Cerebellar cortex (tissue), 1 donor: ENCODE measurements at regions not wholly inside any gene's neighbourhood (a gene's known extent, or its start where the extent isn't known, plus 50 kb on each side); places are given as distances from the start of the nearest gene placed in this dataset.
"Not testable (repeated sequence)": the region's sequence is repeated elsewhere in the genome, so short reads cannot be mapped to it uniquely, and the experiment has no call there.

ENCODE experiments used
- DNase-seq: peaks from one replicate; pipeline ENCODE4 v3.0.0-alpha.2; 2015; ENCODE audit warnings: low spot score

DNA sequence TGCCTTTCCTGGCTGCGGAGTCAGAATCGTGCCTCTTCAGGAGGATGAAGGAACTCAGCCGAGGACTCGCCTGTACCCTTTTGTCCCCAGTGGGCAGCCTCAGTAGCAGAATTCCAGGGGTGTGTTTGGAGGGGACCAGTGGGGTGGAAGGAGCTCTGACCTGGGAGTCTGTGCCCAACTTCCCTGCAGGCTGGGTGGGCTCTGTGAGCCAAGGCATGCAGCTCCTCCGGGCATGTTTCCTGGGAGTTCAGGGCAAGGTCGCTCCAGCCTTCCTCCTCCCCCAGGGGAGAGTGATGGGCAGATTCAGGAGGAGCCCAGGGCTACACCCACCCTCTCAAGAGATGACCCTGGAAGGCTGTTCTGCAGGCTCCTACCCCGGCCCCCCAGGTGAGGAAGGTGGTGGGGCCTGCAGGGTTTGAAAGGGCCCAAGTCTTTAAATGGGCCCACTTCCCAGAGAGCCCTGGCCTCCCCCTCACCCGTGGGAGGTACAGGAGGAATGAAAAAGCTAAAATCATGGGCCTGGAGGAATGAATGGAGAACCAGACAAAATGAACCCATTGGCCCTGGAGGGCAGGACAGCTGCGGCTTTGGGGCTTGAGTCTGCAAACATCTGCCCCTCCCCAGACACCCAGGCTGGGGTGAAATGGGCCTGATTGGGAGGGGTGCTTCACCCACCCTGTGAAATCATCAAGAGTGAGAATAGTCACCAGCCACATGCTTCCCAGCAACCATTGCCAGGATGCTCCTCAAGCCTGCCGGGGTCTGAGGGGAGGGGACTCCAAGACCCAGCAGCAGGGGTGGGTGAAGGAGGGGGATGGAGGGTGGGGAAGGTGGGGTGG is 77.6 kb upstream of the PMEPA1 start:
- DNase-seq: no peak

DNA sequence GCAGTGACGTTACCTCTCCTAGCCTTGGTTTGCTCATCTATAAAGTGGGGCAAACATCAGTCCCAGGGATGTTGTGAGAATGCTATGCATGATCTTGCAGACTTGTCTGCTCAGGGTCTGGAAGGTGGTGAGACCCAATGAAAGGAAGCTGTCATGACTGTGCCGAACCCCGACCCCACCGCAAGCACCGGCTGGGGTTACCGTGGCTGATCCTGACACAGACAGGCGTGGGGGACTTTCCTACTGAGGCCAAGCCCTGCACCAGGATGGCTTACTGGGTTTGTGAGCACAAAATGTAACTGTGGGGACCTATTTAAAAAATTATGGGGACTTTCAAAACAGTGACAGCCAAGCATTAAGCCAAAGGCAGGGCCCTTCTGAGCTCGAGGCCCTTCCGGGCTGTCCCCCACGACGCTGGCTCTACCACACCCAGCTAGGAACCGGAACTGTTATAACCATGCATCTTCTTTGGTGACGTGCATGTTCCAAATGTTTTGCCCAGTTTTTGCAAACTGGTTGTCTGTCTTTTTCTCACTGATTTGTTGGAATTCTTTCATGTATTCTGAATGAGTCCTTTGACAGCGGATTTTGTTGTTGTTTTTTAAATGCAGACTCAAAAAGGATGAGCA is 76.6 kb upstream of the PMEPA1 start:
- no peak for DNase-seq

- DNase-seq: no peak
Observed at GRCh38 chr20:57785720-57786119, 75.9 kb upstream of the PMEPA1 start.

- no peak for DNase-seq
Observed at GRCh38 chr20:57785061-57785460, 75.2 kb upstream of the PMEPA1 start.

- no peak for DNase-seq
Observed at GRCh38 chr20:57783956-57784837, 74.4 kb upstream of the PMEPA1 start.

DNA sequence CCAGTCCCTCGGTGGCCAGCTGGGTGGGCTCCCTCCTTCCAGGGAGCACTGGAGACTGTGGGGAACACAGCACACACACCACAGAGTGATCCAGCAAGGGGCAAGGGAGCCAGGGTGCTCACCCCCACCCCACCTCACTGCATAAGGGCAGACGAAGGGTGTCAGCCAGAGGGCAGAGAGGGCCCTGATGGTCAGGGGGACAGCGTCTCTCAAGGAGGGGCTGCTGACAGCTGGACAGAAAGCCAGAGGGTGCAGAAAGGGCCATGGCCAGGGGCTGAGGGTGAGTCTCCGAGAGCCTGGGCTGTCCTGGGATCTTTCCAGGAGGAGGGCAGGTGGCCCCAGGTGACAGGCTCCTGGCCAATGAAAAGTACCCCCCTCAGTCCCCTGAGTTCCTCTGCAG is 73.4 kb upstream of the PMEPA1 start:
- DNase-seq: no peak

GRCh38 chr20:57782631-57783041 is 72.8 kb upstream of the PMEPA1 start:
- no peak for DNase-seq

DNA sequence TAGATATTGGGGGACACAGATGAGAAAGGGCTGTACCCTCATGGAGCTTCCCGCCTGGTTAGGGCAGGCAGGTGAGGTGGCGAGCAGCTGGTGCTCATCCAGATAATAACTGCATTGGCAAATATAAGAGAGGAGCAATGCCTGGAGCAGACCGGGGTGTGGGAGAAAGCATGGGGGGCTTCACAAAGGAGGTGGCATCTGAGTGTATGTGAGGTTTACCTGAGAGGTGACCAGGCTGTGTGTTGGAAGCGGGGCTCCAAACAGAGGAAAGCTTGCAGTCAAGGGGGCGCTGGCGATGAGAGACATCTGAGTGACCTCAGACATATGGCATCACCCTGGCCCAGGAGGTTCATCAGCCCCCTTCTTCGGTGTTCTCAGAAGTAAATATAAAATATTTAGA is 72.1 kb upstream of the PMEPA1 start:
- DNase-seq: no peak

GRCh38 chr20:57780906-57781305 is 71.1 kb upstream of the PMEPA1 start:
- no peak for DNase-seq

DNA sequence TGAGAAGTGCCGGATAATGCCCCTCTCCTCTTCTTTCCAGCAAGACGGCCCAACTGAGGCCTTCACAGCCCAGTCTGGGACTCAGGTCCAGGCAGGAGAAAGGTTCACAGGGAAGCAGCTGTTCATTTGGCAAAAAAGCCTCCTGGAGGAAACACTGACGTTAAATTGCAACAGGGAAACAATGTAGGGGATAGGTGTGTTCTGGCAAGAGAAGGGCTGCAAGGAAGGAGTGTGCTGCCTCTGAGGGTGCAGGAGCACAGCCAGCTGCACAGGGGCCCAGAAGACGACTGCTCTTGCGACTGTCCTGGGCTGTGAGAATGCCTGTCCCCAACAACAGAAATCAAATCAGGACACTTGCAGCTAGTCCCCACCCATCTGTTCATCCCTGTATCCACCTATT is 70.6 kb upstream of the PMEPA1 start:
- DNase-seq: no peak

DNA sequence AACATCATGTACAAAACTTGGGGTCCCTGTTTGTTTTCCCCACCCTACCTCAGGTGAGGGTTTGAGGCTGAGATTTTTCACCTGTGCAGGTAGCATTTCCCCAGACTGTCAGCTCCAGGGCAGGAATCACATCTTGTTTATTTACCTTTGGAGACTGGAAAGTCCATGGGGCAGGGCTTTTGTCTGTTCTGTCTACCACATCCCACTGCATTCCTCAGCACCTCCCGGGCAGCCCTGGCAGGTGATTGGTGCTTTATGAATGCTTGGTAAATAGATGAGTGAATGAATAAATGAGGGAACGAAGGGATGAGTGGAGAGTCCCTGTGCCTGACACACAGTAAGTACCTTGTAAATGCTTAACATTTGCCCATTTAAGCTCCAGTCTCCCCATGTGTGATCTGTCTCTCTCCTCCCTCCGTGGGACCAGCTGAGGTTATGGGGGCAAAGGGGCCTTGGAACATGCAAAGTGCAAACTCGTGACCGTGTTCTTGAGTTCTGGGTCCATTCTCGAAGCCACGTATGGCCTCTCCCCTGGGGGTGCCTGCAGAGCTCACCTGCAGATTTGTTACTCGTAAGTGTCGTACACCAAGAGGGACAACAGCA is 69.7 kb upstream of the PMEPA1 start:
- DNase-seq: no peak

- DNase-seq: no peak
Observed at GRCh38 chr20:57777911-57778310, 68.1 kb upstream of the PMEPA1 start.

GRCh38 chr20:57774951-57775350 is 65.1 kb upstream of the PMEPA1 start:
- DNase-seq: no peak

GRCh38 chr20:57774111-57774880 is 64.5 kb upstream of the PMEPA1 start:
- DNase-seq: no peak

DNA sequence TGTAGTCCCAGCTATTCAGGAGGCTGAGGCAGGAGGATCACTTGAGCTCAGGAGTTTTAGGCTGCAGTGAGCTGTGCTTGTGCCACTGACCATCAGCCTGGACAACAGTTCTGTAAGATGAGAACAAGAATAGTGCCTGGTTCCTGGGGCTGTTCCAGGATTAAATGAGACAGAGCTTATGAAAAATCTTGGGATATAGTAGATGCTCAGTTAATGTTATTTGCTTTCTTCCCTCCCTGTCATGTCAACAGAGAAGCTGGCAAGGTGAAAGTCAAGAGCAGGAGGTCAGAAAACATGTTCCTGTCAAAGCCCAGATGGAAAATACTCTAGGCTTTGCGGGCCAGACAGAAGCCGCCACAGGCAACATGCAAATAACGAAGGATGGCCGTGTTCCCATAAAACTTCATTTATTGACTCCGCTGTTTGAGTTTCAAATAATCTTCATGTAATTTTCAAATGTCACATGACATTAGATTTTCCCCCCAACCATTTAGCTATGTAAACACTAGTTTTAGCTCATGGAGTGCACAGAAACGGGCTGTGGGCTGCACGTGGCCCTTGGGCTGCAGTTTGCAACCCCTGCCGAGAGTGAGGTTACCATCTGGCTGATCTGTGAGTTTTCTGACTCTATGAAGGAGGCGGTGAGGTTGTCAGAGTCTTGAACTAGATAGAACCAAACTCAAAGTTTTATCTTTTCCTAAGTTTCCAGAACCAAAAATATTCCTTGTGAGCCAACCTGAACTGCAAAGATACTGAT is 63.4 kb upstream of the PMEPA1 start:
- DNase-seq: no peak

DNA sequence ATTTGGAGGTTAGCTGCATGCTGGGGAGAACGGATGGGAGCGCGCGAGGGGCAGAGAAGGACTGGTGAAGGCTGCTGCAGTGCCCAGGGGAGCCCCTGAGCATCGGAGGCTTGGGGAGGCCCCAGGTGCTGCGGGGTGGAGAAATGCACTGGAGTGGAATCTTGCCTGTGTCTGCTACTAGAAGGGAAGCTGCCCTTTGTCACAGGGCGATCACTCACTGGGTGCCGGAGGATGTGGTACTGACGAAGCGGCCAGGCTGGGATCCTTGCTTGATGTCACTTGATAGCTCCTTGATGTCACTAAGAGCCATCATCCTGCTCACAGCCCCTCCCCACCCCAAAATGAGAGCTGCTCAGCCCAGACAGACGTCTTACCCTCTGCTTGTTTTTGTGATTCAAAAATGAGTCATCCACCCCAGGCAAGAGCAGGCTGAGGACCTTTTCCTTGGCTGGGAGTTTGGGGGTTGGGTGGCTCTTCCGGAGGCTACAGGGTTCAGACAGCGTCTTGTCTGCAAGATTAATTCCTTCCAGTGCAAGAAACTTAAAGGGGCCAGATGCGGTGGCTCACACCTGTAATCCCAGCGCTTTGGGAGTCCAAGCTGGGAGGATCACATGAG is 62.6 kb upstream of the PMEPA1 start:
- no peak for DNase-seq

DNA sequence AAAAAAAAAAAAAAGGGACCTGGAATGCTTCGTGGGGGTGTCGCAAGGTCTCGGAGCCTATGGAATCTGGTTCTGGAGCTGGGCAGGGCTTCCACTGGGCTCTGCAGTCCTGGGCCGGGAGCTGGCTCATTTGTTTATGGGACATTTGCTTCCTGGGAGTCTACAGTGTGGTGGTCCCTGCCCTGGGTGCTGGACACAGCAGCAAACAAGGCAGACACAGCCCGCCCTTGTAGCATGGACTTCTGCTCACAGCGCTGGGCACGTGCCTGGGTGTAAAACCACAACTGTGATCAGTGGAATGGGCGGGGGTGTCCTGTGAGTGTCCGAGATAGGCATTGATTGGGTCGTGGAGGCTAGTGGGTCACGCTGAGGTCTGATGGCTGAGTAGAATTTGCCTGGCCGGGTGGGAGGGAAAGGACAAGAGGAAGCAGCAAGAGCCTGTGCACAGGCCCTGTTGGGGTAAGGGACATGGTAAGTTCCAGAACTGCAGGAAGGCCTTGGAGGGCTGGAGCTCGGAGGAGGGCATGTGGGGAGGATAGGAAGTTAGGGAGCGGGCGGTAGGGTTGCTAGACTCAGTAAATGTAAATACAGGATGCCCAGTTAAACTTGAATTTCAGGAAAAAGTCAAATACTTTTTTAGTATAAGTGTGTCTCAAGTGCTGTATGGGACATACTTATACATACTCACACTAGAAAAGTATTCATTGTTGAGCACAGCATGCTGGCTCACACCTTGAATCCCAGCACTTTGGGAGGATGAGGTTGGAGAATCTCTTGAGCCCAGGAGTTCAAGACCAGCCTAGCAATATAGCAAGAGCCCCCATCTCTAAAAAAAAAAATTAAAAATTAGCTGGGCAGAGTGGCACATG is 61.3 kb upstream of the PMEPA1 start:
- no peak for DNase-seq

DNA sequence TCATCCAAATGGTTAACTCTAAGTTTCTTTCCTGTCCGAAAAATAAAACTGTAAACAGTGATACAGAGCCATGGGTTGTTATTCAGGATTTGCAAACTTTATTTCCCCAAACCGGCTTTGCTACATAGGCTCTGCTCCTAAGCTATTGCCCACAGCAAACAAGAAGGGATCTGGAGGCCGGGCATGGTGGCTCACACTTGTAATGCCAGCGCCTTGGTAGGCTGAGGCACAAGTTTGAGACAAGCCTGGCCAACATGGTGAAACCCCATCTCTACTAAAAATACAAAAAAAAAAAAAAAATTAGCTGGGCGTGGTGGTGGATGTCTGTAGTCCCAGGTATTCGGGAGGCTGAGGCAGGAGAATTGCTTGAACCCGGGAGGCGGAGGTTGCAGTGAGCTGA is 60.6 kb upstream of the PMEPA1 start:
- not testable (repeated sequence) for DNase-seq

- DNase-seq: no peak
Observed at GRCh38 chr20:57769756-57770155, 59.9 kb upstream of the PMEPA1 start.
